ENCODE measurements at regions not wholly inside any gene's neighbourhood (a gene's known extent, or its start where the extent isn't known, plus 50 kb on each side); places are given as distances from the start of the nearest gene placed in this dataset.
A peak's percentile ranks its signal among the peaks of the same experiment; 100 is the strongest.
"Not testable (repeated sequence)": the region's sequence is repeated elsewhere in the genome, so short reads cannot be mapped to it uniquely, and the experiment has no call there.

- no peak for DNase-seq
These were observed 496.0 kb upstream of the MARCKS start for GRCh38 chr6:113361014-113361645.

- peak; percentile 10 for DNase-seq
These were observed 494.7 kb upstream of the MARCKS start for GRCh38 chr6:113362301-113363047.

DNA sequence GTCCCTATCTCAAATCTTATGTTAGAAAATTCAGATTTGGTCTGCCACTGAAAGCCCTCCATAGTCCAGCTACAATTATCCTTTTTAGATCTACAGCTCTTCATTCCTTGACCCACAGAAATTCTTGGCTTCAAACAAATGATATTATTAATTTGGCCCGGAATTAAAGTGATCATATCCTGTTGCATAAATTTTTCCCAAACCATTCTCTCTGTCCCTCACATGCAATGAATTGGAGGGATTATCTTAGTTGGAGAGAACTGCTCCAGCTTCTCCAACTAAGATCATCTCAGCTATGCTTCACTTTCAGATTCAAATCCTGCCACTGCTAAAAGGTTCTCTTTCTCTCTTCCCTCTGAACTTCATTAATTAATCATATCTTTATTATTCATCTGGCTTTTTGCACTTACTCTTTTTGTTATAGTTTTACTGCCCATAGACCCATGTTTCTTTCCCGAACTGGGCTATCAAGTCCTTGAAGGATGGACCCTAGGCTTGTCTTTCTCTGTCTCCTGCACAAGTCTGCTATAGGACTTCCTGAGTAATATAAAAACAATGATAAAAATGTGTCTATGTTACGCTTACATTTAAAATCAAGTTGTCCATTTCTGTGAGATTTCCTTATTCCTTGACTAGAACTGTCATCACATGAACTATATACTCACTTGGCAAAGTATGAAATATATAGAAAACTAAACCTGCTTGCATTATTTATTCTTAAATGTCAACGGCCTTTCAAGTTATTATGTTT lies 493.9 kb upstream of the MARCKS start:
- DNase-seq = no peak

- DNase-seq = no peak
These were observed 493.3 kb upstream of the MARCKS start for GRCh38 chr6:113363866-113364265.

DNA sequence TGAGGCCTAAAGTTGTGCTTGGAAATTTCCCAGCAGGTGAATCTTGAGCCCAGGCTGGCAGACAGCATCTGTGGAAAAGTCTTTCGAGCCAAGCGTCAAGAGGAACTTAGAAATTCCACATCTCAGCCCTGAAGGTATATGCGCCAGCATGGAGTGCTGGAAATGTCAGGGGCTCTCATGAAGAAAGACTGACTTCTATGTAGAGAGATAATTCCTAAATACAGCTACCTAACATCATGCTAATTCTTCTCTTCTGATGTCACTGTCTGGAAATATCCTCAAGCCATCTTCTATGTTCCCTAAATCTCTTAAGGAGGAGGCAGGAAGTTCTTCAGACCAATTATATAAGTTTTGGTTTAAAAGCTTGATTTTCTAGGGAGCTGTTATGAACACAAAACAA lies 492.4 kb upstream of the MARCKS start:
- DNase-seq = no peak

- no peak for DNase-seq
These were observed 492.0 kb upstream of the MARCKS start for GRCh38 chr6:113365191-113365590.

GRCh38 chr6:113366505-113366904 lies 490.6 kb upstream of the MARCKS start:
- DNase-seq = no peak

DNA sequence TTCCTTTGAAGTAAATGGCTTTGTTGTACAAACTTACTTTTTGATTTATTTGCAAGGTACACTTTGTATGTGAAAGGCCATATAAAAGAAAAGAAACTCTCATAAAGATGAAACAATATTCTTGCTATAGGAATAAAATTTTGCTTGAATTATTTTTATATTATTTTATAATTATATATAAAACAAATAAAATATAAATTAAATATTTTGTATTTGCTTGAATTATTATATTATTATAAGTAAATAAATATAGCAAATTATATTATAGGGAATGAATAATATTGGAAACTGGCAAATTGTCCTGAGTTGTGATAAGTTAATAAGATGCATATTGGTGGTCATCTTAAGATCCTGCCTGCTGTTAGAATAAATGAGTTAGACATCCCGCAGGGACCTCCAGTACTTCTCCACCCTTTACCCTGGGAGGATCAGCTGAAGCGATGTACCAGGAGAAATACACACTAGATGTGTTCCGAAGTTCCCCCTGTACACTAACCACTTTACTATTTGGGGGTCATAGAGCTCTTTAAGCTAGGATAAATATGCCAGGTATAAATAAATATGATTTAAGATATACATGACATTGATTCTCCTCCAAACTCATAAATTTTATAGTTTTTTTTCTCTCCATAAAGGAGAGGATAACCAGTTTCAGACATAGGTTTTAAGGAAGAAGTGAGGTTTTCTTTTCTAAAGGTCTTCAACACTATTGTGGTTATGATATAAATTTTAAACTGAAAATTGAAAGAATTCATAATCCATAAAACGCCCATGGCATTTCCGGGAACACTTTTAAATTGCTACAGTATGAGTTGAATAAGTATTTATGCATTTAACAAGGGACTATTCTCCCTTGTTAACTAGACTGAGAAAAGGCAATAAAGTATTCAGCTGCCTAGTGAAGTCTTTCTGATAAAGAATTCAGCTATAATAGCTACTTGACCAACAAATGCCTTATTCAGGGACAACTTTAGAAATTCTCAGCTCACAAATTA lies 486.3 kb upstream of the MARCKS start:
- no peak for DNase-seq

DNA sequence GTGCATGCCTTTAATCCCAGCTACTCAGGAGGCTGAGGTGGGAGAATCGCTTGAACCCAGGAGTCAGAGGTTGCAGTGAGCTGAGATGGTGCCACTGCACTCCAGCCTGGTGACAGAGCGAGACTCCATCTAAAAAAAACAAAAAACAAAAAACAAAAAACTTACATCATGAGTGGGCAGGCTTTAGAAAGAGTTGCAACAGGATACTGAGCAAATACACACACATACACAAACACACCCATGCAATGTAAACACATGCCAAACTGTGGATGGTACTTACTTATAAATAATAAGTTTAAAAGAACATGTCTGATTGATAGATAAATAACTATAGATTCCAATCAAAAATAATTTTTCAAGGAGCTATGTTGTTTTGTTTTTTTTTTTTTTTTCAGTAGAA lies 481.7 kb upstream of the MARCKS start:
- DNase-seq = not testable (repeated sequence)

DNA sequence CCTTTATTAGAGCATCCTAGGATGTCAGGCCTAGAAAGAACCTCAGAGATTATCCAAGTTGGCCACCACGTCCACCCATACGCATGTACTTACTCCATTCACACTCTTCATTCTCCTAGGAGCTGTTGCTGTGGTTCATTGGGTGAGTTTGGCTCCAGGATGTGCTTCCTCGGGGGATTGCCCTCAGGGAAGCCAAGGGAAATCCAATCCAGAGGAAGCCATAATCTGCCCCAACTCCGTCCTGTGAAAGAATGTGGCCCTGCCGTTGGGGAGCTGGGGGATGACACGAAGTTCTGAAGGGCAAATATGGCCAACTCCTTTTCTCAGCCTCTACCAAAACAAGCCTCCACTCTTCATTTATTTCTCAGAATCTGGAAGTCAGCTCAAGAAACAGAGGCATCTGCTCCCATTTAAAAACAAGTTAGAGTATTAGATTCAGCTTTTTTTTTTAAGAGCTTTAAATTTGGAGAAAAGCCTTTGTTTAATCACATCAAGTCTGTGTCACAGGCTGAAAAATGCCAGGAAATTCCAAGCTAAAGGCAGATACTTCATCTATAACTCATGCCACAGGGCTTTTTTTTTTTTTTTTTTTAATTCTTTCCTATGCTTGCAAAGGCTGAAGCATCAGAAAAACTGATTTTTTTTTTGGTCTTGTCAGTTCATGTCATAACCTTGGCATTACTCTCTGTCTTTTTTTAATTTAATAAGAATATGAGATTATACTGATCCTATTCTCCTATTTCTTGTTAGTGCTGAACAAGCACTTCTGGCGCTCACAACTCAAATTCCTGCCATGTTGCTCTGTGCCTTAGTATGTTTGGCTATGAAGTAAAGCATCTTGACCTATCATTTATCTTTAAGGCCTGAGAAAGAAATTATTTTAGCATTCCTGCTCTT lies 480.9 kb upstream of the MARCKS start:
- DNase-seq = no peak

DNA sequence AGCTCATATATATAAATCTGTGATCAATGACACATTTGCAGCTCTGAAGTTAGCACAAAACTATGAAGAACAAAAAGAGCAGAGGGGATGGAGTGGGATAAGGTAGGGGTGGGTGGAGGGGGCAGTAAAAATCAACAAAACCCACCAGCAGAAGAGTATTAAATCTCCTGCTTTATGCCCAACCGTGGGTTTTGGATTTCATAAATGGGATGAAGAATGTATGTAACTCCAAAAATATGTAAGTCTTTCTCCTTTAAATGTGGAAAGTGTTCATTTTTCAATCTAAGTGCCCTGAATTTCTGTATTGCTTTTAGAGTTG lies 480.3 kb upstream of the MARCKS start:
- no peak for DNase-seq

DNA sequence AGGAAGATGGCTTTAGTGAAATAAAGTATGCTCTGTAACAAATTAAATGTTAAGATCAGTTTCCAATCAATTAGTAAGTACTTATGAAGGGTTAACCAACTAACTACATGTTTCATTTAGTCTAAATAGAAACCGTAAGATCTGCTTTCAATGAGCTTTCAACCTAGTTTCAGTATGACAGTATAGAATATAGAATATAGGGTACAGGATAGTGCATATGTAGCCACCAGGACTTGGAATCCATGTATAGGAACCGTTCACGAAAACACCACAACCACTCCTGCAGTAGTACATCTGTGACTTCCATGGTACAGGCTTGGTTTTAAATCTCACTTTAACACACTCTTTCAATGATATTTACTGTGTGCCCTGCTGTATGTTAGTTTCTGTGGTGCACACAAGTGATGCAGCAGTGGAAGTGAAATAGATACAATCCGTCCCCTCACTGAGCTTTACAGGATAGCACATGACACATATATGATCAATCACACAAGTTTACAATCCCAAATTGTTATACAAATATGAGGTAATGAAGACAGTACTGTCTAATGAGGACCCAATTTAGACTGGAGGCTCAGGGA lies 479.7 kb upstream of the MARCKS start:
- DNase-seq = no peak

DNA sequence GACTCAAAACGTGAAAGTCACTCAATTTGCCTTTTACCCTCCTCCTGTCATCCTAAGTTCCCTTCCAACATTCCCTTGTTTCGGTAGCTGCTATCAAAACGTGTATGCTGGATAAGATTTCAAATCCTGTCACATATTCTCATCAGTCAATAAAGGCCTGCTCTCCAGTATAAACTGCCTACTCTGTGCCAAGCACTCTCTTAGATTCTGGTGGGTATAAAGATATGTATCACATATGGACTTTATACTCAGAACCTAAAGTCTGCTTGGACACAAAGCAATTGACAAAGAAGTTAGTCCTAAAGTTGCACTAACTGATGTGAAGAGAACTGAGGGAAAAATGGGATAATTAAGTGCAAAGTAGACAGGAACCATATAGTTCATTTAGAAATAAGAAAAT lies 476.6 kb upstream of the MARCKS start:
- DNase-seq = no peak

- DNase-seq = no peak
These were observed 475.9 kb upstream of the MARCKS start for GRCh38 chr6:113381232-113381631.

DNA sequence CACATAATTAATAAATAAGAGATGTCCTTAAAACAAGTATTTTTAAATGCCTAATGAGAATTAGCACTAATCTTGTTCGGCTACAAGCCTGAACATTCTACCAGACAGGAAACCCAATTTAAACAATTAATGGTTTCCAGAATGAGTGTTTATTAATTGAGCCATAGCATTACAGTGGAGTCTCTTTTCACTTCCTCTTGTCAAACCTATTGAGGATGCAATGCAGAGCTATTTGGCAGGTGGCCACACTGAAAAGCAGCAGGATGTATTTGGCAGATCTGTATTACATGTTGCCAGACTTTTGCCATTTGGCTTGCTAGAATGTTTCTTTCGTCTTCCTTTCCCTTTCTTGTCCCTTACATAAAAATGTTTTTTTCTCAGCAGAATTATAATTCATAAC lies 475.2 kb upstream of the MARCKS start:
- DNase-seq = peak; percentile 18

GRCh38 chr6:113383701-113384100 lies 473.4 kb upstream of the MARCKS start:
- no peak for DNase-seq

GRCh38 chr6:113385020-113385431 lies 472.1 kb upstream of the MARCKS start:
- DNase-seq = no peak

DNA sequence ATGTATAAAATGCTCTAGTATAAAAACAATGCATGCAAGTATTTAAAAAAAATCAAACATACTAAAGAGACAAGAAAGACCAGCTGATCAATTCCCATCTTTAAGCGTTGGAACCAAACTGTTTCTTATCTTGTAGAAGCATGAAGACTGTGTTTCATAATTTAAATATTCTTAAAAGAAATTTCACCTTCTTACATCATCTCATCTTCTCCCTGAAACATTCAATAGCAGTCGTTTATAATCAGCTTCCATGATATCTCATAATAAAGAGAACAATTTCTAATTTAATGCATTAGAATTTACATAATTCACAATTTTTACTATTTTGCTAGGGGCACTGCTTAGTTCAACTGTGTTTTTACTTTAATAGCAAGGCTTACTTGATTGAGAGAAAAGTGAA lies 468.1 kb upstream of the MARCKS start:
- no peak for DNase-seq

DNA sequence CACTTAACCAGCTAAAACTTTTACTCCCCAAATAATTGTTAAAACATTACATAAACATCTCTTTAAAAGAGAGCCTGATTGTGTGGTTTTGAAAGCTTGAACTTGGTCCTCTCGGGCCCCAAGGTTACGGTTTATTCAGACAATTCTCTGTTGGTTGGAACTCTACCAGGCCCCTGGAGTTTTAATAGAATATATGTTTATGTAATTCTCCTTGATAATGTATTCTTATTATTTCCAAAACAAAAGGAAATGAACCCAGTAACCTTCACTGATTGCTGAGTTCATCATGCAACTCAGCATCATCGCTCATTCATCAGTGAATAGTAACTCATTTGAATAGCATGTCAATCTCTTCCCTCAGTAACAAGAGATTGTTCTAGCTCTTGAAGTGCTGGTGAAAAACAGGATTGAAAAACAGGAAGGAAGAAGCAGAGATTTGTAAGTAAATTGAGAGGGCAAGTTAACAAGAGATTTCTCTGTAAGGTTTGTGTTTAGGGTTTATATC lies 464.5 kb upstream of the MARCKS start:
- DNase-seq = no peak

DNA sequence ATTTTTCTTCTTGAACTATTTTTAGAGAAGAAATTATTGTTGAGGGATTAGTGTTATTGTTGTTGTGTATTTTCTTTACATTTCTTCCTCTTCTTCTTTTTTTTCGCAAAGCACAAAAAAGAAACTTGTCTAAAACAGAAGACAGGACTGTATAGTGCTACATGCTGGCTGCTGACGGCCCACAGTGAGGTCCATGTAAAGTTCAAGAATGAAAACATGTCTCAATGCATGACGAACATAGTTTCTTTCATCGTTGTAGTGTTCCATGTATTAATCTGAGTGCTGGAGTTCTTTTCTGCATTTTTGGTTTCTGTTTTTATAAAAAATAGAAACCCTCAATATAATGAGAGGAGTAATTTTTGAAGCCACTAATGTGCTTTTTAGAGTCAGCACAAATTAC lies 462.9 kb upstream of the MARCKS start:
- DNase-seq = no peak

GRCh38 chr6:113394729-113395128 lies 462.4 kb upstream of the MARCKS start:
- no peak for DNase-seq
